Trophoblast cell (in vitro differentiated cells and primary cell): ENCODE measurements at regions not wholly inside any gene's neighbourhood (a gene's known extent, or its start where the extent isn't known, plus 50 kb on each side); places are given as distances from the start of the nearest gene placed in this dataset.

Source experiments
- DNase-seq, 2 donors: peaks; one replicate each; pipeline ENCODE4 v3.0.0-alpha.2; 2016
- H2AFZ ChIP-seq: 2 replicates; pipeline ENCODE4 v1.6.1; 2013; ENCODE audit warnings: low read length, moderate library complexity, mild to moderate bottlenecking; ENCODE audit not compliant: insufficient read depth, poor library complexity
- H2AK5ac ChIP-seq: 2 replicates; pipeline ENCODE4 v1.6.1; 2013; ENCODE audit warnings: mild to moderate bottlenecking, low read length
- H2BK120ac ChIP-seq: 2 replicates; pipeline ENCODE4 v1.6.1; 2013; ENCODE audit warnings: low read length, mild to moderate bottlenecking, moderate library complexity; ENCODE audit not compliant: insufficient read depth, poor library complexity
- H2BK12ac ChIP-seq: 2 replicates; pipeline ENCODE4 v1.6.1; 2013; ENCODE audit warnings: mild to moderate bottlenecking, low read length, moderate library complexity
- H2BK5ac ChIP-seq: 2 replicates; pipeline ENCODE4 v1.6.1; 2013; ENCODE audit warnings: low read length, low read depth, moderate library complexity, mild to moderate bottlenecking; ENCODE audit not compliant: poor library complexity
- H3K14ac ChIP-seq: 2 replicates; pipeline ENCODE4 v1.6.1; 2013; ENCODE audit warnings: mild to moderate bottlenecking, low read length
- H3K18ac ChIP-seq: 2 replicates; pipeline ENCODE4 v1.6.1; 2013; ENCODE audit warnings: mild to moderate bottlenecking, low read length
- H3K23ac ChIP-seq: 2 replicates; pipeline ENCODE4 v1.6.1; 2013; ENCODE audit warnings: low read length
- H3K27ac ChIP-seq: 2 replicates; pipeline ENCODE4 v1.5.1; 2013; ENCODE audit warnings: low read depth, mild to moderate bottlenecking, inconsistent platforms, low read length, moderate library complexity
- H3K27me3 ChIP-seq: 2 replicates; pipeline ENCODE4 v1.6.1; 2013; ENCODE audit warnings: inconsistent platforms, mild to moderate bottlenecking, low read length, moderate library complexity; ENCODE audit not compliant: insufficient read depth
- H3K36me3 ChIP-seq, 2 experiments: 1 replicate in 1 of 2; 2 replicates in 1 of 2; pipeline ENCODE4 v1.6.1; 2013; ENCODE audit warnings: low read length in 2 of 2, mild to moderate bottlenecking in 2 of 2, moderate library complexity in 1 of 2; ENCODE audit not compliant: insufficient read depth in 2 of 2, control insufficient read depth in 1 of 2
- H3K4ac ChIP-seq: 2 replicates; pipeline ENCODE4 v1.6.1; 2013; ENCODE audit warnings: low read depth, mild to moderate bottlenecking, low read length, moderate library complexity
- H3K4me1 ChIP-seq, 2 experiments: 1 replicate in 1 of 2; 2 replicates in 1 of 2; pipeline ENCODE4 v1.6.1; 2013; ENCODE audit warnings: low read length in 2 of 2, mild to moderate bottlenecking in 2 of 2, moderate library complexity in 1 of 2; ENCODE audit not compliant: insufficient read depth in 2 of 2, control insufficient read depth in 1 of 2
- H3K4me2 ChIP-seq: 2 replicates; pipeline ENCODE4 v1.6.1; 2013; ENCODE audit warnings: inconsistent platforms, mild to moderate bottlenecking, low read length, moderate library complexity
- H3K4me3 ChIP-seq: 2 replicates; pipeline ENCODE4 v1.5.1; 2013; ENCODE audit warnings: mild to moderate bottlenecking, low read depth, low read length, inconsistent platforms
- H3K79me1 ChIP-seq: one replicate; pipeline ENCODE4 v1.6.1; 2013; ENCODE audit warnings: low read length
- H3K79me2 ChIP-seq: 2 replicates; pipeline ENCODE4 v1.6.1; 2013; ENCODE audit warnings: low read length, mild to moderate bottlenecking; ENCODE audit not compliant: control insufficient read depth, insufficient read depth, poor library complexity
- H3K9ac ChIP-seq: 2 replicates; pipeline ENCODE4 v1.6.1; 2013; ENCODE audit warnings: mild to moderate bottlenecking, low read length
- H3K9me3 ChIP-seq: 2 replicates; pipeline ENCODE4 v1.6.1; 2013; ENCODE audit warnings: low read depth, mild to moderate bottlenecking, control low read depth, inconsistent platforms, low read length; ENCODE audit not compliant: insufficient read depth
- H4K12ac ChIP-seq: 2 replicates; pipeline ENCODE4 v1.6.1; 2013; ENCODE audit warnings: low read depth, mild to moderate bottlenecking, low read length, moderate library complexity
- H4K8ac ChIP-seq: 2 replicates; pipeline ENCODE4 v1.6.1; 2013; ENCODE audit warnings: low read depth, mild to moderate bottlenecking, low read length, moderate library complexity
- H4K91ac ChIP-seq: one replicate; pipeline ENCODE4 v1.6.1; 2013; ENCODE audit warnings: low read depth, mild to moderate bottlenecking, low read length, moderate library complexity
- WGBS: extraction: QIAGEN DNeasy Blood & Tissue Kit; methylation state at CpG from one replicate; pipeline ENCODE4 v1.1.7; 2013; ENCODE audit warnings: missing lambda C conversion rate; ENCODE audit not compliant: insufficient read length, insufficient coverage; ENCODE audit errors: extremely low coverage; 5-methylcytosine and 5-hydroxymethylcytosine counted together

DNA sequence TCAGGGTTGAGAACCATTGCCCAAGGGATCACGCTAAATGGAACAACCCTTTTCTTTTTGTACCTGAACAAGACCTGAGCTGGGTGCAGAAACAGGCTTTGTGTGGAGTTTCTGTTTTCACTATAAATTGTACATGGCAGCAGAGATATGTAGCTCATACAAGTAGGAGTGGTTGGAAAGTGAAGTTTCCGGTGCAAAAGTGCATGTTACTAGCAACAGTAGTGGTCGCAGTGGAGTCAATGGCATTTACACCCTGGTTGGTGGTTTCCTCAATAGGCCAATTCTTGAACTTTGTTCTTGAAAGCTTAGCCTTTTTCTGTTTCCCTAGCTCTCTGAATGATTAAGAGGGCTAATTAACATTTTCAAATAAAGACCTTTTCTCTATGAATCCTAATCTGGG lies 170.7 kb downstream of the NEBL start:
- no peak overlapping the region for H3K23ac ChIP-seq
- no peaks in the 10 kb centered on the region for H3K27me3 ChIP-seq
- H3K9ac ChIP-seq = no peak overlapping the region
- no peak overlapping the region for H3K18ac ChIP-seq
- no peak overlapping the region for H2BK12ac ChIP-seq
- no peak overlapping the region for H2AK5ac ChIP-seq
- no peaks in the 10 kb centered on the region for H3K79me2 ChIP-seq
- no peak overlapping the region for H3K27ac ChIP-seq
- no peak overlapping the region for H4K12ac ChIP-seq
- H3K4ac ChIP-seq = no peak overlapping the region
- H4K91ac ChIP-seq = no peak overlapping the region
- no peak overlapping the region for H4K8ac ChIP-seq
- WGBS = no CpG with 5 or more reads among the region's 3 CpGs
- no peak overlapping the region for H2BK120ac ChIP-seq
- no peak for DNase-seq
- H3K4me1 ChIP-seq = no peaks in the 10 kb centered on the region
- H3K36me3 ChIP-seq = no peaks in the 10 kb centered on the region
- no peak overlapping the region for H3K4me3 ChIP-seq
- H3K79me1 ChIP-seq = no peaks in the 10 kb centered on the region
- peaks cover 2% of the 10 kb centered on the region for H3K9me3 ChIP-seq
- no peak overlapping the region for H3K4me2 ChIP-seq
- H3K14ac ChIP-seq = no peak overlapping the region
- no peak overlapping the region for H2AFZ ChIP-seq
- H2BK5ac ChIP-seq = no peak overlapping the region

DNA sequence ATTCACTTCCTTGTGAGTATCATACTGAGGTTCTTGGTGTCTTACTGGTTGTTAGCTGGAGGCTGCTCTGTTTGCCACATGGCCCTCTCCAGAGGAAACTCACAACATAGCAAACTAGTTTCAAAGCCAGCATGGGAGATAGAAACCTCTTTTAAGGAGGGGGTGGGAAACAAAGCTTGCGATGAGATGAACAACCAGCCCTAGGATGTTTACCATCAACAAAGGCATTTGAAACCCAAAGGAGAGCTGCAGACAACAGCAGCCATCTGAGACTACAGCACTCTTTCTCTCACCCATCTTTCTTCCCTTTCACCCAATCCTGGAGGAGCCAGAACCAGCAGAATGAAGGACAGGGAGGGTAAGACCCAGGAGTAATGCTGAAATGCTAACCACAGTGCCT lies 182.1 kb downstream of the NEBL start:
- H3K23ac ChIP-seq = no peak overlapping the region
- H3K4me3 ChIP-seq = no peak overlapping the region
- H3K9me3 ChIP-seq = no peaks in the 10 kb centered on the region
- H3K36me3 ChIP-seq = no peaks in the 10 kb centered on the region
- peak overlapping the region; percentile 31 for H4K12ac ChIP-seq
- no peak overlapping the region for H3K18ac ChIP-seq
- H3K27me3 ChIP-seq = no peaks in the 10 kb centered on the region
- no peak overlapping the region for H3K4me2 ChIP-seq
- H2AFZ ChIP-seq = no peak overlapping the region
- no peak overlapping the region for H3K4ac ChIP-seq
- no peak overlapping the region for H3K14ac ChIP-seq
- no CpG with 5 or more reads among the region's 1 CpG for WGBS
- peaks cover 6 to 7% of the 10 kb centered on the region in 2 experiments for H3K4me1 ChIP-seq
- no peak overlapping the region for H4K91ac ChIP-seq
- peaks cover 1% of the 10 kb centered on the region for H3K79me1 ChIP-seq
- H2BK120ac ChIP-seq = no peak overlapping the region
- no peak overlapping the region for H3K27ac ChIP-seq
- no peak overlapping the region for H2BK5ac ChIP-seq
- no peak overlapping the region for H2AK5ac ChIP-seq
- no peak overlapping the region for H4K8ac ChIP-seq
- no peak for DNase-seq
- H3K79me2 ChIP-seq = no peaks in the 10 kb centered on the region
- no peak overlapping the region for H3K9ac ChIP-seq
- no peak overlapping the region for H2BK12ac ChIP-seq

DNA sequence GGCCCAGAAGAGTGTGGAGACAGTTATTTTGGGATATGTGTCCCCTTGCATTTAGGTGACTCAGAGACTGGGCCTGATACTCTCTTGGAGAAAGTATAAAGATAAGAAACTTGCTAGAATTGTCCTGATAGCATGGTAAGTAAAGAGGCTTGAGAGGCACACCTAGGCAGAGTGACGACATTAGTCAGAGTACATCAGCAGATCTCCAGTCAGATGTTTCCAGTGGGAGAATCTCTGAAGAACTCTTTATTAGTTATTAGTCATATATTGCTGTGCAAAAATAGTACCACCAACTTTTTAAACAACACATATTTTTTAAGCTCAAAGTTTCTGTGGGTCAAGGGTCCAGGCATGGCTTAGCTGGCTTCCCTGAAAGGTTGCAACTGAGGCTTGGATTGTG lies 182.6 kb downstream of the NEBL start:
- H2BK120ac ChIP-seq = no peak overlapping the region
- no peak overlapping the region for H3K18ac ChIP-seq
- peaks cover 6 to 7% of the 10 kb centered on the region in 2 experiments for H3K4me1 ChIP-seq
- no peak overlapping the region for H2AFZ ChIP-seq
- H3K27me3 ChIP-seq = no peaks in the 10 kb centered on the region
- no peak overlapping the region for H3K27ac ChIP-seq
- DNase-seq = no peak
- WGBS = no CpG with 5 or more reads among the region's 1 CpG
- no peak overlapping the region for H3K4me2 ChIP-seq
- H3K79me2 ChIP-seq = no peaks in the 10 kb centered on the region
- H3K79me1 ChIP-seq = peaks cover 1% of the 10 kb centered on the region
- no peak overlapping the region for H4K91ac ChIP-seq
- H3K9ac ChIP-seq = no peak overlapping the region
- no peak overlapping the region for H4K8ac ChIP-seq
- no peak overlapping the region for H4K12ac ChIP-seq
- H3K4ac ChIP-seq = no peak overlapping the region
- no peak overlapping the region for H2BK12ac ChIP-seq
- H3K23ac ChIP-seq = no peak overlapping the region
- H2AK5ac ChIP-seq = no peak overlapping the region
- no peak overlapping the region for H2BK5ac ChIP-seq
- no peak overlapping the region for H3K14ac ChIP-seq
- no peaks in the 10 kb centered on the region for H3K9me3 ChIP-seq
- no peaks in the 10 kb centered on the region for H3K36me3 ChIP-seq
- no peak overlapping the region for H3K4me3 ChIP-seq

GRCh38 chr10:20713420-20713819 lies 183.7 kb downstream of the NEBL start:
- Histone ChIP-seq H3K18ac (no peak overlapping the region), H3K4me2 (no peak overlapping the region), H3K4ac (no peak overlapping the region), H2AK5ac (no peak overlapping the region), H3K79me1 (peaks cover 1% of the 10 kb centered on the region), H2BK12ac (no peak overlapping the region), H3K14ac (no peak overlapping the region), H4K91ac (peak overlapping the region; percentile 53), H3K27ac (no peak overlapping the region), H2BK120ac (no peak overlapping the region), H4K8ac (no peak overlapping the region), H3K27me3 (no peaks in the 10 kb centered on the region), H3K9ac (no peak overlapping the region), H3K23ac (no peak overlapping the region), H3K9me3 (no peaks in the 10 kb centered on the region), H4K12ac (no peak overlapping the region), H3K36me3 (no peaks in the 10 kb centered on the region), H2AFZ (no peak overlapping the region), H3K79me2 (no peaks in the 10 kb centered on the region), H3K4me3 (no peak overlapping the region), H3K4me1 (peaks cover 6 to 7% of the 10 kb centered on the region in 2 experiments), H2BK5ac (no peak overlapping the region)
- no CpG with 5 or more reads among the region's 1 CpG for WGBS
- no peak for DNase-seq
